T-helper 17 cell (primary cell): ENCODE measurements at regions not wholly inside any gene's neighbourhood (a gene's known extent, or its start where the extent isn't known, plus 50 kb on each side); places are given as distances from the start of the nearest gene placed in this dataset.

ENCODE experiments used
- ATAC-seq: fragments of 150-1000 bp; cut with Tn5 transposase; 2 replicates; pipeline ENCODE4 v1.10.0; 2021; ENCODE audit warnings: mild to moderate bottlenecking, moderate library complexity
- DNase-seq, 3 donors: peaks; one replicate each; pipeline versions ENCODE4 v3.0.0 to v3.0.0-alpha.2; 2020 to 2021
- H3K9me3 ChIP-seq: one replicate; pipeline ENCODE4 v1.7.0; 2013; ENCODE audit warnings: low read length, mild to moderate bottlenecking; ENCODE audit not compliant: control insufficient read depth, poor library complexity, severe bottlenecking
- H3K27ac Mint-ChIP-seq: one replicate; pipeline ENCODE4 v1.8.0; 2022; ENCODE audit warnings: mild to moderate bottlenecking, moderate library complexity, mixed read lengths
- H3K27me3 Mint-ChIP-seq: one replicate; pipeline ENCODE4 v1.8.0; 2022; ENCODE audit warnings: mixed read lengths
- H3K36me3 Mint-ChIP-seq: one replicate; pipeline ENCODE4 v1.8.0; 2022; ENCODE audit warnings: low read depth, mixed read lengths
- H3K4me1 Mint-ChIP-seq: one replicate; pipeline ENCODE4 v1.8.0; 2022; ENCODE audit warnings: mild to moderate bottlenecking, mixed read lengths
- H3K4me3 Mint-ChIP-seq: one replicate; pipeline ENCODE4 v1.8.0; 2022; ENCODE audit warnings: mild to moderate bottlenecking, moderate library complexity, mixed read lengths

GRCh38 chr1:30299393-30299792, 424.0 kb downstream of the MATN1 start:
- no peak overlapping the region for H3K4me3 Mint-ChIP-seq
- no peak for DNase-seq
- H3K36me3 Mint-ChIP-seq: no peaks in the 10 kb centered on the region
- no peaks in the 10 kb centered on the region for H3K9me3 ChIP-seq
- H3K4me1 Mint-ChIP-seq: no peaks in the 10 kb centered on the region
- H3K27ac Mint-ChIP-seq: no peak overlapping the region
- ATAC-seq: no peak
- peaks cover 36% of the 10 kb centered on the region for H3K27me3 Mint-ChIP-seq

- Mint-ChIP-seq H3K27ac (no peak overlapping the region), H3K27me3 (peaks cover 31% of the 10 kb centered on the region), H3K36me3 (no peaks in the 10 kb centered on the region), H3K4me3 (no peak overlapping the region), H3K4me1 (no peaks in the 10 kb centered on the region)
- H3K9me3 ChIP-seq: no peaks in the 10 kb centered on the region
- DNase-seq: no peak
- ATAC-seq: no peak
Observed at GRCh38 chr1:30295674-30296073, 427.7 kb downstream of the MATN1 start.

- DNase-seq: no peak
- Mint-ChIP-seq H3K27ac (no peak overlapping the region), H3K4me3 (no peak overlapping the region), H3K4me1 (no peaks in the 10 kb centered on the region), H3K27me3 (peaks cover 31% of the 10 kb centered on the region), H3K36me3 (no peaks in the 10 kb centered on the region)
- no peak for ATAC-seq
- no peaks in the 10 kb centered on the region for H3K9me3 ChIP-seq
Observed at GRCh38 chr1:30295266-30295665, 428.1 kb downstream of the MATN1 start.

GRCh38 chr1:30294508-30294907, 428.9 kb downstream of the MATN1 start:
- H3K27ac Mint-ChIP-seq: no peak overlapping the region
- no peaks in the 10 kb centered on the region for H3K4me1 Mint-ChIP-seq
- no peak overlapping the region for H3K4me3 Mint-ChIP-seq
- H3K27me3 Mint-ChIP-seq: peaks cover 28% of the 10 kb centered on the region
- ATAC-seq (no peak), DNase-seq (no peak)
- no peaks in the 10 kb centered on the region for H3K36me3 Mint-ChIP-seq
- H3K9me3 ChIP-seq: no peaks in the 10 kb centered on the region

GRCh38 chr1:30292451-30292850, 430.9 kb downstream of the MATN1 start:
- Mint-ChIP-seq H3K4me1 (no peaks in the 10 kb centered on the region), H3K27me3 (peaks cover 26% of the 10 kb centered on the region), H3K36me3 (no peaks in the 10 kb centered on the region), H3K27ac (no peak overlapping the region), H3K4me3 (no peak overlapping the region)
- no peaks in the 10 kb centered on the region for H3K9me3 ChIP-seq
- DNase-seq (no peak), ATAC-seq (no peak)

GRCh38 chr1:30291526-30291925, 431.9 kb downstream of the MATN1 start:
- Mint-ChIP-seq H3K27ac (no peak overlapping the region), H3K4me1 (no peaks in the 10 kb centered on the region), H3K36me3 (no peaks in the 10 kb centered on the region), H3K4me3 (no peak overlapping the region), H3K27me3 (peaks cover 34% of the 10 kb centered on the region)
- ATAC-seq (no peak), DNase-seq (no peak)
- no peaks in the 10 kb centered on the region for H3K9me3 ChIP-seq

GRCh38 chr1:30290581-30290980, 432.8 kb downstream of the MATN1 start:
- Mint-ChIP-seq H3K27me3 (peaks cover 34% of the 10 kb centered on the region), H3K27ac (no peak overlapping the region), H3K4me1 (no peaks in the 10 kb centered on the region), H3K4me3 (no peak overlapping the region), H3K36me3 (no peaks in the 10 kb centered on the region)
- H3K9me3 ChIP-seq: no peaks in the 10 kb centered on the region
- DNase-seq (no peak), ATAC-seq (no peak)

GRCh38 chr1:30287976-30288375, 435.4 kb downstream of the MATN1 start:
- ATAC-seq (no peak), DNase-seq (no peak)
- H3K9me3 ChIP-seq: peaks cover 3% of the 10 kb centered on the region
- Mint-ChIP-seq H3K27me3 (peaks cover 34% of the 10 kb centered on the region), H3K36me3 (peaks cover 3% of the 10 kb centered on the region), H3K4me3 (no peak overlapping the region), H3K27ac (no peak overlapping the region), H3K4me1 (peaks cover 3% of the 10 kb centered on the region)

- Mint-ChIP-seq H3K27me3 (peaks cover 33% of the 10 kb centered on the region), H3K4me1 (peaks cover 9% of the 10 kb centered on the region), H3K27ac (no peak overlapping the region), H3K4me3 (no peak overlapping the region), H3K36me3 (peaks cover 3% of the 10 kb centered on the region)
- DNase-seq: no peak
- H3K9me3 ChIP-seq: peaks cover 3% of the 10 kb centered on the region
- ATAC-seq: no peak
Observed at GRCh38 chr1:30286988-30287839, 436.2 kb downstream of the MATN1 start.

- ATAC-seq: no peak
- H3K27me3 Mint-ChIP-seq: peaks cover 25% of the 10 kb centered on the region
Observed at GRCh38 chr1:30286241-30286987, 437.0 kb downstream of the MATN1 start.

GRCh38 chr1:30285501-30285932, 437.9 kb downstream of the MATN1 start:
- Mint-ChIP-seq H3K36me3 (peaks cover 3% of the 10 kb centered on the region), H3K27ac (no peak overlapping the region), H3K4me3 (no peak overlapping the region), H3K27me3 (peaks cover 16% of the 10 kb centered on the region), H3K4me1 (peaks cover 13% of the 10 kb centered on the region)
- DNase-seq: no peak
- no peak for ATAC-seq
- peaks cover 3% of the 10 kb centered on the region for H3K9me3 ChIP-seq

More at GRCh38 chr1:30286241-30286987, 437.0 kb downstream of the MATN1 start:
- no peak overlapping the region for H3K27ac Mint-ChIP-seq
- no peak for DNase-seq
- no peak overlapping the region for H3K4me3 Mint-ChIP-seq
- peaks cover 3% of the 10 kb centered on the region for H3K36me3 Mint-ChIP-seq
- H3K9me3 ChIP-seq: peaks cover 3% of the 10 kb centered on the region
- peaks cover 10% of the 10 kb centered on the region for H3K4me1 Mint-ChIP-seq

- ATAC-seq (no peak), DNase-seq (no peak)
- no peak overlapping the region for H3K27ac Mint-ChIP-seq
- peaks cover 10% of the 10 kb centered on the region for H3K27me3 Mint-ChIP-seq
- peaks cover 5% of the 10 kb centered on the region for H3K36me3 Mint-ChIP-seq
- no peak overlapping the region for H3K4me3 Mint-ChIP-seq
- H3K9me3 ChIP-seq: peaks cover 3% of the 10 kb centered on the region
- H3K4me1 Mint-ChIP-seq: peaks cover 13% of the 10 kb centered on the region
Observed at GRCh38 chr1:30284728-30285475, 438.5 kb downstream of the MATN1 start.

GRCh38 chr1:30284226-30284625, 439.2 kb downstream of the MATN1 start:
- ATAC-seq (no peak), DNase-seq (no peak)
- Mint-ChIP-seq H3K4me3 (no peak overlapping the region), H3K27me3 (peaks cover 9% of the 10 kb centered on the region), H3K36me3 (peaks cover 5% of the 10 kb centered on the region), H3K4me1 (peaks cover 13% of the 10 kb centered on the region), H3K27ac (no peak overlapping the region)
- H3K9me3 ChIP-seq: peaks cover 3% of the 10 kb centered on the region
